HUES64 (cell line): ENCODE measurements at regions not wholly inside any gene's neighbourhood (a gene's known extent, or its start where the extent isn't known, plus 50 kb on each side); places are given as distances from the start of the nearest gene placed in this dataset.
"Not testable (repeated sequence)": the region's sequence is repeated elsewhere in the genome, so short reads cannot be mapped to it uniquely, and the experiment has no call there.

Source experiments
- H3K27ac ChIP-seq: 2 replicates; pipeline ENCODE4 v1.7.0; 2013; ENCODE audit warnings: low read depth, low read length, inconsistent platforms
- H3K27me3 ChIP-seq: 2 replicates; pipeline ENCODE4 v1.6.1; 2013; ENCODE audit warnings: mild to moderate bottlenecking, low read length; ENCODE audit not compliant: insufficient read depth
- H3K36me3 ChIP-seq: 2 replicates; pipeline ENCODE4 v1.6.1; 2013; ENCODE audit warnings: mild to moderate bottlenecking, low read length; ENCODE audit not compliant: insufficient read depth
- H3K4me1 ChIP-seq: 2 replicates; pipeline ENCODE4 v1.6.1; 2013; ENCODE audit warnings: mild to moderate bottlenecking, low read length, moderate library complexity; ENCODE audit not compliant: insufficient read depth
- H3K4me3 ChIP-seq: 2 replicates; pipeline ENCODE4 v1.5.1; 2013; ENCODE audit warnings: mild to moderate bottlenecking, low read length, moderate library complexity
- H3K9ac ChIP-seq: 2 replicates; pipeline ENCODE4 v1.6.1; 2013; ENCODE audit warnings: mild to moderate bottlenecking, low read depth, low read length
- H3K9me3 ChIP-seq: 2 replicates; pipeline ENCODE4 v1.6.1; 2013; ENCODE audit warnings: low read depth, low read length; ENCODE audit not compliant: insufficient read depth
- WGBS: fragments of 150-250, 120-280 bp; methylation state at CpG from one replicate; pipeline ENCODE4 v1.1.7; 2013; ENCODE audit warnings: missing lambda C conversion rate; 5-methylcytosine and 5-hydroxymethylcytosine counted together

- WGBS, result 61% methylated on average over 5 of the region's 5 CpGs
- not testable (repeated sequence) for H3K36me3 ChIP-seq, H3K9ac ChIP-seq, H3K4me1 ChIP-seq, H3K4me3 ChIP-seq, H3K27ac ChIP-seq, H3K27me3 ChIP-seq
- H3K9me3 ChIP-seq, result peaks cover 87% of the 10 kb centered on the region
These were observed 249.1 kb downstream of the GOLGA6L6 start for GRCh38 chr15:20292422-20293005.

DNA sequence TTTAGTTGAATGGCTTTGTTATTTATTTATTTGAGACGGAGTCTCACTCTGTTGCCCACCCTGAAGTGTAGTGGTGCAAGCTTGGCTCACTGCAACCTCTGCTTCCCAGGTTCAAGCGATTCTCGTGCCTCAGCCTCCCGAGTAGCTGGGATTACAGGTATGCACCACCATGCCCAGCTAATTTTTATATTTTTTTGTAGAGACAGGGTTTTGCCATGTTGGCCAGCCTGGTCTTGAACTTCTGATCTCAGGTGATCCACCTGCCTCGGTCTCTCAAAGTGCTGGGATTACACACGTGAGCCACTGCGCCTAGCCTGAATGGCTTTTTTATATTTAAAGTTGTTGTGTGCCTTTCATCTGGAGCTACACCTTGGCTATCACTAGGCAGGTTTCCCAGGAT lies 250.0 kb downstream of the GOLGA6L6 start:
- H3K4me1 ChIP-seq, H3K27ac ChIP-seq, H3K36me3 ChIP-seq, H3K27me3 ChIP-seq, H3K9ac ChIP-seq, H3K4me3 ChIP-seq: not testable (repeated sequence)
- WGBS, result 87% methylated on average over 7 of the region's 7 CpGs
- peaks cover 86% of the 10 kb centered on the region for H3K9me3 ChIP-seq

DNA sequence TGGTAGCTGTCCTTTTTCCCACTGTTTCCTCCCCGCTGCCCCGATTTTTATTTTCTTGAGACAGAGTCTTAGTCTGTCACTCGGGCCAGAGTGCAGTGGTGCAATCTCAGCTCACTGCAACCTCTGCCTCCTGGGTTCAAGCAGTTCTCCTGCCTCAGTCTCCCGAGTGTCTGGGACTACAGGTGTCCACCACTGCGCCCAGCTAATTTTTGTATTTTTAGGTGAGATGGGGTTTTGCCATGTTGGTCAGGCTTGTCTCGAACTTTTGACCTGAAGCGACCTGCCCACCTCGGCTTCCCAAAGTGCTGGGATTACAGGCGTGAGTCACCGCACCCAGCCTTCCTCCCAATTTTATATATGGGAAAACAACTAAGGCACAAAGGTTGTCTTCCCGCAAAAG lies 251.0 kb downstream of the GOLGA6L6 start:
- H3K27me3 ChIP-seq, H3K4me3 ChIP-seq, H3K27ac ChIP-seq, H3K9ac ChIP-seq, H3K36me3 ChIP-seq, H3K4me1 ChIP-seq: not testable (repeated sequence)
- H3K9me3 ChIP-seq, result peaks cover 89% of the 10 kb centered on the region
- WGBS, result 86% methylated on average over 10 of the region's 11 CpGs

GRCh38 chr15:20289538-20290103 lies 252.0 kb downstream of the GOLGA6L6 start:
- peaks cover 90% of the 10 kb centered on the region for H3K9me3 ChIP-seq
- not testable (repeated sequence) for H3K27me3 ChIP-seq
- WGBS, result 53% methylated on average over 3 of the region's 4 CpGs

DNA sequence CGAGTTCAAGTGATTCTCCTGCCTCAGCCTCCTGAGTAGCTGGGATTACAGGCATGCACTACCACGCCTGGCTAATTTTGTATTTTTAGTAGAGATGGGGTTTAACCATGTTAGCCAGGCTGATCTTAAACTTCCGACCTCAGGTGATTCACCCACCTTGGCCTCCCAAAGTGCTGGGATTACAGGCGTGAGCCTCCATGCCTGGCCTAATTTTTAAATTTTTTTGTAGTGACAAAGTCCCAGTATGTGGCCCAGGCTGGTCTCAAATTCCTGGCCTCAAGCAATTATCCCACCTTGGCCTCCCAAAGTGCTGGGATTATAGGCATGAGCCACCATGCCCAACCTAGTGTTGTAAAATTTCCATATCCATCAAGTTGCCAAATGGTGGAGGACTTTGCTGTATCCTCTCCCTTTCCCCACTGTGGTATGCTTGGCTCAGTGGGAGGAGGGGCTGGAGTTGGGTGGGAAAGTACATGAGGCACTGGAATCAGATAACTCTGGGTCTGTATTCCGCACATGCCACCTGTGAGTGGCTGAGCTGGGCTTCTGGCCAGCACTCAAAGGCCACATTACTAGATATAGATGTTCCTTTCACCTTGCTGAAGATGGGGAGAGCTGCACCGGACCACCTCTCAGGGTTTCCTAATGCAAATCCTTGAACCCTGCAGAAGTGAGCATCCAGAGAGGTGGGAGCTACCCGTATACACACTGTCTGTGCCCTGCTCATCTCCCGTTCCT lies 252.6 kb downstream of the GOLGA6L6 start:
- not testable (repeated sequence) for H3K36me3 ChIP-seq, H3K27me3 ChIP-seq, H3K4me3 ChIP-seq, H3K4me1 ChIP-seq, H3K9ac ChIP-seq, H3K27ac ChIP-seq
- 90% methylated on average over 8 of the region's 8 CpGs for WGBS
- H3K9me3 ChIP-seq, result peaks cover 90% of the 10 kb centered on the region

More at GRCh38 chr15:20289538-20290103, 252.0 kb downstream of the GOLGA6L6 start:
- H3K4me3 ChIP-seq, H3K9ac ChIP-seq, H3K4me1 ChIP-seq, H3K27ac ChIP-seq, H3K36me3 ChIP-seq: not testable (repeated sequence)

- H3K9me3 ChIP-seq, result peaks cover 89% of the 10 kb centered on the region
- not testable (repeated sequence) for H3K9ac ChIP-seq, H3K4me3 ChIP-seq, H3K4me1 ChIP-seq, H3K36me3 ChIP-seq, H3K27me3 ChIP-seq, H3K27ac ChIP-seq
- WGBS, result 45% methylated on average over 2 of the region's 2 CpGs
These were observed 255.0 kb downstream of the GOLGA6L6 start for GRCh38 chr15:20286559-20286958.

- not testable (repeated sequence) for H3K27ac ChIP-seq
- WGBS, result 68% methylated on average over 4 of the region's 5 CpGs
These were observed 255.8 kb downstream of the GOLGA6L6 start for GRCh38 chr15:20285696-20286300.

DNA sequence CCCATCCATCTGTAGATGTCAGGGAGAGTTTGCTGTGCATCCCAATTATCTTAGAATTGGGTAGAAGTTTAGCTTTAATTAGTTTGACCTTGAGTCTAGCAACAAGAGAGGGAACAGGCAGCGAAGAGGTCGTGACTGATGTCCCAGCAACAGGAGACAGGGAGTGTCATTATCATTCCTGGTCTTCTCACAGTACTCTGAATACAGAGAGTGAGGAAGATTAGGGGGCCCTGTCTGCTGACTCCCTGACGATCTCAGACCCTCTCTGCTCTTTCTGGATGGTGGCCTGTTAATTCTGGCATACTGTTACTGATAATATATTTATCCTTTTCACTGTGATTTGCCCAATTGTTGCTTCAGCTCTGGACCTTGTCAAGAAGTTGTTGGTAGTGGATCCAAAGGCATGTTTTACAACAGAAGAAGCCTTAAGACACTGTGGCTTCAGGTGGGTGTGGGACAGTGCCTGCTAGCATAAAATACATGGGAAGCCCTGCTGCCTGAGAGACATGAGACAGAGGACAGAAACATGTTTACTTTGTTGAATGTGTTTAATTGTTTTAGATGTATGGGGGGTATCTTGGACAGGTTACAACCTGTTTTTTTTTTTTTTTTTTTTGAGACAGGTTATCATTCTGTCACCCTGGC lies 256.6 kb downstream of the GOLGA6L6 start:
- WGBS, result 75% methylated on average over 2 of the region's 3 CpGs
- not testable (repeated sequence) for H3K4me1 ChIP-seq, H3K27ac ChIP-seq, H3K9ac ChIP-seq, H3K4me3 ChIP-seq, H3K27me3 ChIP-seq, H3K36me3 ChIP-seq
- peaks cover 89% of the 10 kb centered on the region for H3K9me3 ChIP-seq

More at GRCh38 chr15:20285696-20286300, 255.8 kb downstream of the GOLGA6L6 start:
- not testable (repeated sequence) for H3K9ac ChIP-seq, H3K27me3 ChIP-seq, H3K36me3 ChIP-seq, H3K4me3 ChIP-seq, H3K4me1 ChIP-seq
- H3K9me3 ChIP-seq, result peaks cover 89% of the 10 kb centered on the region

DNA sequence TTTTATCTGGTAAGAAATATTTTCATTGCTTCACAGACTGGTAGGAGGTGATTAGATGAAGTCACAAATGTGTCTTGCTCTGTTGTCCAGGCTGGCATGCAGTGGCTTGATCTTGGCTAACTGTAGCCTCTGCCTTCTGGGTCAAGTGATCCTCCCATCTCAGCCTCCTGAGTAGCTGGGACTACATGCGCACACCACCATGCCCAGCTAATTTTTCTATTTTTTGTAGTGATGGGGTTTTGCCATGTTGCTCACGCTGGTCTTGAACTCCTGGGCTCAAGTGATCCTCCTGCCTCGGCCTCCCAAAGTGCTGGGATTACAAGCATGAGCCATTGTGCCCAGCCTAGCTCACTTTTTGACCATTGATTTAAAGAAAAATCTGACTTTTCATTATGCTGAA lies 257.9 kb downstream of the GOLGA6L6 start:
- 56% methylated on average over 3 of the region's 3 CpGs for WGBS
- H3K36me3 ChIP-seq, H3K27ac ChIP-seq, H3K4me1 ChIP-seq, H3K27me3 ChIP-seq, H3K4me3 ChIP-seq, H3K9ac ChIP-seq: not testable (repeated sequence)
- H3K9me3 ChIP-seq, result peaks cover 89% of the 10 kb centered on the region

DNA sequence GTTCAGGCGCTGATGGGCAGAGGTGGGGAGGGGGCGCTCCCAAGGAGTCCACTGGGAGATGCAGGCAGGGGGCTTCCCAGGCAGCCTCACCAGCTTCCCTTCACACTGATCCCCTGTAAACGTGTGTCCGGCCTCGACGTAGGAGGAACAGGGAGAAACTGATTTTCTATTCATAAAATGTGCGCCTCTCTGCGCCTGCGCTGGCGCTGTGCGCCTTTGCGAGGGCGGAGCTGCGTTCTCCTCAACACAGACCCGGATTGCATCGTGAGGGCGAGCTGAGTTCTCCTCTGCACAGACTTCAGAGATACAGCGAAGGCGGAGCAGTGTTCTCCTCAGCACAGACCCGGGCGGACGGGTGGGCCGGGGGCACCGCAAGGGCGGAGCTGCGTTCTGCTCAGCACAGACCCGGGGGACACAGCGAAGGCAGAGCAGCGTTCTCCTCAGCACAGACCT lies 259.1 kb downstream of the GOLGA6L6 start:
- not testable (repeated sequence) for H3K27ac ChIP-seq, H3K4me1 ChIP-seq, H3K9ac ChIP-seq, H3K27me3 ChIP-seq, H3K4me3 ChIP-seq, H3K36me3 ChIP-seq
- WGBS, result 93% methylated on average over 29 of the region's 29 CpGs
- peaks cover 91% of the 10 kb centered on the region for H3K9me3 ChIP-seq
